Sigmoid colon (tissue), 6 donors: ENCODE measurements at regions not wholly inside any gene's neighbourhood (a gene's known extent, or its start where the extent isn't known, plus 50 kb on each side); places are given as distances from the start of the nearest gene placed in this dataset.

Experiments
- DNase-seq: peaks from one replicate; pipeline ENCODE4 v3.0.0-alpha.2; 2019
- H3K27ac ChIP-seq, 4 donors: fragments of 200-600 bp; sonication (generic); one replicate each; pipeline ENCODE4 v1.5.1; 2016 to 2019; ENCODE audit warnings: mild to moderate bottlenecking in 1 of 4
- H3K27me3 ChIP-seq, 3 donors: fragments of 200-600 bp; sonication (generic); one replicate each; pipeline ENCODE4 v1.5.1; 2019; ENCODE audit warnings: mild to moderate bottlenecking in 1 of 3
- H3K36me3 ChIP-seq, 4 donors: fragments of 200-600 bp; sonication (generic); one replicate each; pipeline ENCODE4 v1.5.1; 2016 to 2019
- H3K4me1 ChIP-seq, 4 donors: fragments of 200-600 bp; sonication (generic); one replicate each; pipeline ENCODE4 v1.5.1; 2017 to 2019
- H3K4me3 ChIP-seq, 4 donors: fragments of 200-600 bp; sonication (generic); one replicate each; pipeline ENCODE4 v1.5.1; 2017 to 2019; ENCODE audit warnings: mild to moderate bottlenecking in 2 of 4, moderate library complexity in 1 of 4
- H3K9me3 ChIP-seq, 4 donors: fragments of 200-600 bp in 3 of 4; sonication (generic) in 3 of 4; one replicate each; pipeline versions ENCODE4 v1.5.1 to v1.6.1; 2013 to 2019
- CTCF ChIP-seq, 4 experiments: fragments of 450-650 bp in 3 of 4; fragments of 200-600 bp in 1 of 4; IDR thresholded peaks; one replicate each; pipeline ENCODE4 v1.5.1; 2016 to 2019; ENCODE audit warnings: antibody characterized with exemption in 4 of 4, mild to moderate bottlenecking in 3 of 4, moderate library complexity in 2 of 4
- EP300 ChIP-seq, 4 donors: sonication (generic); formaldehyde crosslinking; IDR thresholded peaks; one replicate each; pipeline ENCODE4 v1.6.1; 2017; ENCODE audit warnings: antibody characterized with exemption in 4 of 4
- POLR2A ChIP-seq, 2 donors: fragments of 450-650 bp; IDR thresholded peaks; one replicate each; pipeline ENCODE4 v1.6.1; 2016; ENCODE audit warnings: antibody characterized with exemption in 2 of 2, mild to moderate bottlenecking in 2 of 2, moderate library complexity in 2 of 2
- POLR2AphosphoS5 ChIP-seq, 4 donors: sonication (generic); formaldehyde crosslinking; IDR thresholded peaks; one replicate each; pipeline ENCODE4 v1.6.1; 2017; ENCODE audit warnings: antibody characterized with exemption in 4 of 4
- WGBS, 2 donors: extraction: QIAGEN DNeasy Blood & Tissue Kit; methylation state at CpG; one replicate each; pipeline ENCODE4 v1.1.7; 2013; 5-methylcytosine and 5-hydroxymethylcytosine counted together
- intact Hi-C: fragments of 100-400 bp; cut with DNase I; formaldehyde crosslinking; loops from one replicate; pipeline ENCODE4 v1.15.1; 2023
- donor health status: healthy with polysubstance abuse.
- donor health status: healthy.

DNA sequence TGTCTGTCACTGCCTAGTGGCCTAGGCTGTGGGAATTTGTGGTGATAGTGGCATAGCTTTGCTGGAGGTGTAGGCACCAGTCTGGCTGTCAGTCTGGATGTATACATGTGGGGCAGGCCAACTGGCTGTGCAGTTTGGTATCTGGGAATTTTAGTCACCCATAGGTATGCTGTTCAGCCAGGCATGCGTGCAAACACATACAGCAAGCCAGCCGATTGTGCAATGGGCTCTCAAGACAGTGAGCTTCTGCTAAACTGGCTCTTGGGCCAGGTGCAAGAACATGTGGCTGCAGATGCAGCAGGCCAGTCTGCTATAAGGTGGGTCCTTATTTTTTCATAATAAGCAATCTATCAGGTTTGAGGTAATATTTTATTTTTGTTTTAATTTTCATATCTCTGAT lies 87.1 kb upstream of the PLSCR5 start:
- H3K27me3 ChIP-seq, result no peaks in the 10 kb centered on the region
- WGBS, 2 donors, result 90 to 92% methylated on average over 2 of the region's 2 CpGs
- H3K36me3 ChIP-seq, result no peaks in the 10 kb centered on the region
- no peaks in the 10 kb centered on the region for H3K4me1 ChIP-seq
- H3K9me3 ChIP-seq, result peaks cover 0 to 3% (median under 1%) of the 10 kb centered on the region in 4 donors
- no peak overlapping the region for H3K27ac ChIP-seq
- DNase-seq, result no peak
- no peak overlapping the region for H3K4me3 ChIP-seq
- TF ChIP-seq CTCF (IDR thresholded peaks at IDR 0.05) (no peak), POLR2A (IDR thresholded peaks at IDR 0.05) (no peak), EP300 (IDR thresholded peaks at IDR 0.05) (no peak), POLR2AphosphoS5 (IDR thresholded peaks at IDR 0.05) (no peak)
- intact Hi-C loops, result no loop called here

DNA sequence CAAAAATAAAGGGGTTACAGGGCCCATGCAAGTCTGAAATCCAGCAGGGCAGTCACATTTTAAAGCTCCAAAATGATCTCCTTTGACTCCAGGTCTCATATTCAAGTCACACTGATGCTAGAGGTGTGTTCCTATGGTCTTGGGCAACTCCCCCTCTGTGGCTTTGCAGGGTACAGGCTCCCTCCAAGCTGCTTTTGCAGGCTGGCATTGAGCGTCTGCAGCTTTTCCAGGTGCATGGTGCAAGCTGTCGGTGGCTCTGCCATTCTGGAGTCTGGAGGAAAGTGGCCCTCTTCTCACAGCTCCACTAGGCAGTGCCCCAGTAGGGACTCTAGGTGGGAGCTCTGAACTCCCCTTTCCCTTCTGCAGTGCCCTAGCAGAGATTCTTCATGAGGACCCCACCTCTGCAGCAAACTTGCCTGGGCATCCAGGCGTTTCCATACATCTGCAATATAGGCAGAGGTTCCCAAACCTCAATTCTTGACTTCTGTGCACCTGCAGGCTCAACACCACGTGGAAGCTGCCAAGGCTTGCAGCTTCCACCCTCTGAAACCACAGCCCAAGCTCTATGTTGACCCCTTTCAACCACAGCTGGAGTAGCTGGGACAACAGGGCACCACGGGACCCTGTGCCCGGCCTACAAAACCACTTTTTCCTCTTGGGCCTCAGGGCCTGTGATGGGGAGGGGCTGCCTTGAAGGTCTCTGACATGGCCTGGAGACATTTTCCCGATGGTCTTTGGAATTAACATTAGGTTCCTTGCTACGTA lies 80.1 kb upstream of the PLSCR5 start:
- H3K9me3 ChIP-seq, result no peaks in the 10 kb centered on the region
- H3K4me3 ChIP-seq, result no peak overlapping the region
- TF ChIP-seq CTCF (IDR thresholded peaks at IDR 0.05), result no peak
- no peak for TF ChIP-seq POLR2A (IDR thresholded peaks at IDR 0.05)
- no peak for TF ChIP-seq EP300 (IDR thresholded peaks at IDR 0.05)
- no peak for TF ChIP-seq POLR2AphosphoS5 (IDR thresholded peaks at IDR 0.05)
- no peak for DNase-seq
- no peaks in the 10 kb centered on the region for H3K36me3 ChIP-seq
- WGBS, 2 donors, result 68 to 79% methylated on average over 8 of the region's 8 CpGs
- H3K4me1 ChIP-seq, result peaks cover 0 to 14% (median 3%) of the 10 kb centered on the region in 4 donors
- no peak overlapping the region for H3K27ac ChIP-seq
- intact Hi-C loops, result no loop called here
- no peaks in the 10 kb centered on the region for H3K27me3 ChIP-seq

- Histone ChIP-seq H3K4me3 (no peak overlapping the region), H3K9me3 (no peaks in the 10 kb centered on the region), H3K36me3 (no peaks in the 10 kb centered on the region), H3K27me3 (no peaks in the 10 kb centered on the region), H3K4me1 (peaks cover 0 to 14% (median 3%) of the 10 kb centered on the region in 4 donors), H3K27ac (no peak overlapping the region)
- intact Hi-C loops, result no loop called here
- no peak for DNase-seq
- TF ChIP-seq CTCF (IDR thresholded peaks at IDR 0.05), result no peak
- TF ChIP-seq POLR2A (IDR thresholded peaks at IDR 0.05), result no peak
- TF ChIP-seq POLR2AphosphoS5 (IDR thresholded peaks at IDR 0.05), result no peak
- no peak for TF ChIP-seq EP300 (IDR thresholded peaks at IDR 0.05)
- 28 to 59% methylated on average over 5 of the region's 5 CpGs for WGBS, 2 donors
Measured at GRCh38 chr3:146682171-146682570, 77.0 kb upstream of the PLSCR5 start.

DNA sequence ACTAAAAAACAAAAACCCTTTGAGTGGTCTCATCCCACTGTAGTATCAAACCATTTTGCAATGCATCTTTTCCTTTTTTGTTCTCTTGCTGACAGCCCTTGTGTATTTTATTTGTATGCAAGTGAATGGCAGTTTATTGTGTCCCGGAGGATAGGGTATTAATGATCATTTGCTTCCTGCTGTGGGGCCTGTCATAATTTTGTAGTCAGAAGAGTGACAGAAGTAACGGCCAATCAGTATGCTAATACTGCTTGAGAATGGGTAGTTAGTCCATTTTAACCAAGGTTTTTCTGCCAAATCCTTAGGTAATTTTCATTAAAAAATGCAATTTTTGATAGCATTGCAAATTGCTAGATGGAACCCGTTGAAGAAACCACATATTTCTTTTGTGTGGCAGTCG lies 75.5 kb upstream of the PLSCR5 start:
- 66 to 70% methylated on average over 4 of the region's 4 CpGs for whole genome bisulfite sequencing, 2 donors
- DNase-seq, result no peak
- no peak overlapping the region for H3K4me3 ChIP-seq
- H3K4me1 ChIP-seq, result peaks cover 0 to 14% (median 3%) of the 10 kb centered on the region in 4 donors
- TF ChIP-seq CTCF (IDR thresholded peaks at IDR 0.05) (no peak), EP300 (IDR thresholded peaks at IDR 0.05) (no peak), POLR2AphosphoS5 (IDR thresholded peaks at IDR 0.05) (no peak), POLR2A (IDR thresholded peaks at IDR 0.05) (no peak)
- no peaks in the 10 kb centered on the region for H3K9me3 ChIP-seq
- no peak overlapping the region for H3K27ac ChIP-seq
- H3K36me3 ChIP-seq, result no peaks in the 10 kb centered on the region
- H3K27me3 ChIP-seq, result no peaks in the 10 kb centered on the region
- intact Hi-C loops, result no loop called here

DNA sequence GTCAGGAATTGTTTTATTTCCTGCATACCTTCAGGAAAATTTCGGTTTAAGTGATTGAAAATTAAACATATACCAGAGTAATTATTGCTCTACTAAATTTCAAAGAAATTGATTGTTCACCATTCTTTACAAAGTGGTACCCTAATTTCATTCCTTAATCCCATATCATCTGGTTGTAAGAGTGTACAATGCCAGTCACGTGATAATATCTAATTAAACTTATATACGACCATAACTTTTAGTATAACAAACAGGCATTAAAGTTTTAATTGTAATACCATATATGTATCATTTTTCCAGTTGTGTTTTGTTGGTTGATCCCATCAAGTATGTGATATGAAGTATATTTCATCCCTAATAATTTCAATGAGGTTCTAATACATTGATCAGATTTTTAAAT lies 74.8 kb upstream of the PLSCR5 start:
- no peak for TF ChIP-seq CTCF (IDR thresholded peaks at IDR 0.05)
- TF ChIP-seq EP300 (IDR thresholded peaks at IDR 0.05), result no peak
- TF ChIP-seq POLR2AphosphoS5 (IDR thresholded peaks at IDR 0.05), result no peak
- TF ChIP-seq POLR2A (IDR thresholded peaks at IDR 0.05), result no peak
- 31 to 72% methylated on average over 3 of the region's 3 CpGs for WGBS, 2 donors
- no peaks in the 10 kb centered on the region for H3K36me3 ChIP-seq
- no peaks in the 10 kb centered on the region for H3K27me3 ChIP-seq
- H3K27ac ChIP-seq, result no peak overlapping the region
- intact Hi-C loops, result no loop called here
- H3K4me3 ChIP-seq, result no peak overlapping the region
- peaks cover 0 to 14% (median 3%) of the 10 kb centered on the region in 4 donors for H3K4me1 ChIP-seq
- no peak for DNase-seq
- H3K9me3 ChIP-seq, result no peaks in the 10 kb centered on the region
